GM12878 (cell line): ENCODE measurements at regions not wholly inside any gene's neighbourhood (a gene's known extent, or its start where the extent isn't known, plus 50 kb on each side); places are given as distances from the start of the nearest gene placed in this dataset.
A peak's percentile ranks its signal among the peaks of the same experiment; 100 is the strongest.

ENCODE experiments used
- ATAC-seq: fragments of 200-7000 bp; cut with Tn5 transposase; 3 replicates; pipeline ENCODE4 v1.9.1; 2020; ENCODE audit warnings: mild to moderate bottlenecking, moderate library complexity
- BruUV-seq: library from RNA; stranded (reverse); fragments of 400-500 nt; replicated peaks from 2 replicates; lab custom pipeline; 2021; lab: Mats Ljungman, UMichigan
- CTCF ChIA-PET: fragments of 300-600 bp; sonication (Branson Sonifier 250); formaldehyde crosslinking; extraction: SDS; loops from one replicate; lab custom pipeline; 2021; ENCODE audit warnings: inconsistent platforms; lab: Yijun Ruan, JAX
- POLR2A ChIA-PET: fragments of 350-600 bp; formaldehyde crosslinking; extraction: SDS; loops from one replicate; lab custom pipeline; 2021; ENCODE audit warnings: inconsistent platforms; lab: Charles Lee
- RAD21 ChIA-PET: fragments of 300-600 bp; sonication (Branson Sonifier 250); formaldehyde crosslinking; loops from one replicate; lab custom pipeline; 2023; ENCODE audit warnings: antibody characterized with exemption; ENCODE audit not compliant: unreplicated experiment; lab: Charles Lee
- SMC1A ChIA-PET: fragments of 300-600 bp; sonication (Branson Sonifier 250); formaldehyde crosslinking; loops from one replicate; lab custom pipeline; 2023; ENCODE audit not compliant: unreplicated experiment, uncharacterized antibody; lab: Charles Lee
- DNase-seq: peaks from one replicate; pipeline ENCODE4 v3.0.0-alpha.2; 2011; ENCODE audit warnings: low read depth, low spot score
- FAIRE-seq: peaks from 3 replicates; lab custom pipeline; 2011; peaks lifted over from hg19 to GRCh38; lab: Jason Lieb, UNC
- H2AFZ ChIP-seq: 2 replicates; pipeline ENCODE4 v1.6.0; 2011; ENCODE audit warnings: low read depth, low read length, control low read depth; ENCODE audit not compliant: control insufficient read depth
- H3K27ac ChIP-seq: 2 replicates; pipeline ENCODE4 v1.5.1; 2011; ENCODE audit warnings: control low read depth; ENCODE audit not compliant: control insufficient read depth, insufficient read depth
- H3K27me3 ChIP-seq, 2 experiments: replicated peaks in 1 of 2; 2 replicates each; pipeline versions ENCODE4 v1.6.0 to v1.6.1; 2011; ENCODE audit warnings: low read length in 1 of 2; ENCODE audit not compliant: control insufficient read depth in 2 of 2, insufficient read depth in 2 of 2
- H3K36me3 ChIP-seq, 2 experiments: 2 replicates each; pipeline ENCODE4 v1.5.1; 2011; ENCODE audit warnings: low read length in 1 of 2; ENCODE audit not compliant: control insufficient read depth in 2 of 2, insufficient read depth in 2 of 2
- H3K4me1 ChIP-seq: 2 replicates; pipeline ENCODE4 v1.6.1; 2011; ENCODE audit warnings: mild to moderate bottlenecking, low read length, moderate library complexity, mixed read lengths; ENCODE audit not compliant: control insufficient read depth, insufficient read depth
- H3K4me2 ChIP-seq: 2 replicates; pipeline ENCODE4 v1.6.0; 2011; ENCODE audit warnings: control low read depth; ENCODE audit not compliant: control insufficient read depth, insufficient read depth
- H3K4me3 ChIP-seq: fragments of 200-600 bp; sonication (generic); 2 replicates; pipeline ENCODE4 v1.5.1; 2016
- H3K79me2 ChIP-seq: 2 replicates; pipeline ENCODE4 v1.6.0; 2011; ENCODE audit warnings: low read length; ENCODE audit not compliant: control insufficient read depth, insufficient read depth
- H3K9ac ChIP-seq: 2 replicates; pipeline ENCODE4 v1.8.0; 2011; ENCODE audit warnings: low read length, control low read depth, mixed read lengths; ENCODE audit not compliant: control insufficient read depth, insufficient read depth
- H3K9me3 ChIP-seq: replicated peaks from 3 replicates; pipeline ENCODE4 v1.5.1; 2011; ENCODE audit warnings: mild to moderate bottlenecking, low read length; ENCODE audit not compliant: control insufficient read depth, insufficient read depth
- H4K20me1 ChIP-seq: 2 replicates; pipeline ENCODE4 v1.6.0; 2011; ENCODE audit not compliant: control insufficient read depth, insufficient read depth
- ASH2L ChIP-seq: fragments of 300-600, 200-600 bp; sonication (generic); IDR thresholded peaks from 2 replicates; pipeline ENCODE4 v1.6.1; 2017; ENCODE audit warnings: low read depth, mild to moderate bottlenecking, borderline replicate concordance
- BRCA1 ChIP-seq: IDR thresholded peaks from 2 replicates; pipeline ENCODE4 v1.6.1; 2011; ENCODE audit warnings: low read depth, low read length, improper control_type of control experiment
- CEBPB ChIP-seq, 2 experiments: fragments of 150-350 bp in 1 of 2; IDR thresholded peaks; 2 replicates each; pipeline ENCODE4 v1.6.1; 2012 to 2014; ENCODE audit warnings: low read depth in 2 of 2, low read length in 2 of 2, borderline replicate concordance in 1 of 2, inconsistent platforms in 1 of 2
- CHD1 ChIP-seq: IDR thresholded peaks from 2 replicates; pipeline ENCODE4 v1.6.1; 2012; ENCODE audit warnings: low read depth, low read length, improper control_type of control experiment
- EP300 ChIP-seq, 2 experiments: fragments of 150-350 bp in 1 of 2; IDR thresholded peaks; 2 replicates each; pipeline ENCODE4 v1.6.1; 2011 to 2012; ENCODE audit warnings: low read depth in 2 of 2, low read length in 2 of 2, borderline replicate concordance in 1 of 2, improper control_type of control experiment in 1 of 2, inconsistent platforms in 1 of 2; ENCODE audit not compliant: control insufficient read depth in 1 of 2
- IRF5 ChIP-seq: fragments of 450-650 bp; IDR thresholded peaks from 2 replicates; pipeline ENCODE4 v1.6.1; 2017; ENCODE audit warnings: borderline replicate concordance
- MYC ChIP-seq: IDR thresholded peaks from 2 replicates; pipeline ENCODE4 v1.6.1; 2011; ENCODE audit warnings: mild to moderate bottlenecking, low read length, moderate library complexity, inconsistent platforms; ENCODE audit not compliant: insufficient read depth, insufficient replicate concordance, insufficient read length, severe bottlenecking
- NRF1 ChIP-seq: conservative IDR thresholded peaks from 2 replicates; pipeline ENCODE4 v1.6.1; 2011; ENCODE audit warnings: mild to moderate bottlenecking, low read depth, low read length, improper control_type of control experiment
- PAX5 ChIP-seq: IDR thresholded peaks from 2 replicates; pipeline ENCODE4 v1.6.1; 2011; ENCODE audit warnings: low read depth, low read length, borderline replicate concordance
- PBX3 ChIP-seq: IDR thresholded peaks from 2 replicates; pipeline ENCODE4 v1.6.1; 2011; ENCODE audit warnings: mild to moderate bottlenecking, low read depth, low read length, moderate library complexity; ENCODE audit not compliant: insufficient replicate concordance
- RELA ChIP-seq: fragments of 450-650 bp; IDR thresholded peaks from 2 replicates; pipeline ENCODE4 v1.8.0; 2014; ENCODE audit warnings: borderline replicate concordance; ENCODE audit not compliant: partially characterized antibody
- RFX5 ChIP-seq: IDR thresholded peaks from 2 replicates; pipeline ENCODE4 v1.6.1; 2011; ENCODE audit warnings: low read depth, low read length, improper control_type of control experiment
- SIX5 ChIP-seq: IDR thresholded peaks from 2 replicates; pipeline ENCODE4 v1.6.1; 2011; ENCODE audit warnings: mild to moderate bottlenecking, low read depth, low read length, moderate library complexity; ENCODE audit not compliant: severe bottlenecking
- SMARCA5 ChIP-seq: fragments of 450-650 bp; IDR thresholded peaks from 2 replicates; pipeline ENCODE4 v1.6.1; 2017; ENCODE audit warnings: mild to moderate bottlenecking
- SPI1 ChIP-seq: IDR thresholded peaks from 2 replicates; pipeline ENCODE4 v1.6.1; 2011; ENCODE audit warnings: low read depth, mild to moderate bottlenecking, low read length, moderate library complexity, borderline replicate concordance; ENCODE audit not compliant: insufficient read depth
- STAT1 ChIP-seq: fragments of 450-650 bp; conservative IDR thresholded peaks from 2 replicates; pipeline ENCODE4 v1.6.1; 2014; ENCODE audit warnings: antibody characterized with exemption, mild to moderate bottlenecking
- TARDBP ChIP-seq: IDR thresholded peaks from 2 replicates; pipeline ENCODE4 v1.6.1; 2016; ENCODE audit warnings: borderline replicate concordance
- ZNF384 ChIP-seq: IDR thresholded peaks from 2 replicates; pipeline ENCODE4 v1.6.1; 2012; ENCODE audit warnings: low read depth, mild to moderate bottlenecking, low read length, improper control_type of control experiment, borderline replicate concordance
- WGBS: methylation state at CpG from one replicate; pipeline ENCODE4 v1.1.6; 2016; ENCODE audit warnings: low lambda C conversion rate; ENCODE audit not compliant: insufficient replicate concordance, insufficient coverage; ENCODE audit errors: missing lambda C conversion rate; 5-methylcytosine and 5-hydroxymethylcytosine counted together
- in situ Hi-C: fragments of 300-500 bp; cut with MboI; formaldehyde crosslinking; loops from 9 replicates; pipeline ENCODE4 v1.14.3; 2018; ENCODE audit warnings: mixed read lengths
- intact Hi-C: fragments of 100-400 bp; cut with micrococcal nuclease; formaldehyde crosslinking; loops from one replicate; pipeline ENCODE4 v1.14.2; 2022; ENCODE audit not compliant: unreplicated experiment

GRCh38 chr13:86725105-86725504 lies 925.9 kb upstream of the SLITRK6 start:
- ChIA-PET SMC1A (interaction anchor here (1.1 kb wide), 1 partner anchor 11 kb away, joined by 5 read pairs; no protein-coding TSS in a partner anchor), CTCF (interaction anchor here (1.1 kb wide), 1 partner anchor 158 kb away, joined by 3 read pairs; no protein-coding TSS in a partner anchor), POLR2A (no interaction called here), RAD21 (no interaction called here)
- Histone ChIP-seq H2AFZ (no peak overlapping the region), H3K27me3 (no peaks in the 10 kb centered on the region), H3K27ac (no peak overlapping the region), H3K79me2 (no peaks in the 10 kb centered on the region), H3K36me3 (no peaks in the 10 kb centered on the region), H3K4me2 (no peak overlapping the region), H3K4me1 (no peaks in the 10 kb centered on the region), H4K20me1 (no peaks in the 10 kb centered on the region), H3K9me3 (no peaks in the 10 kb centered on the region), H3K9ac (no peak overlapping the region), H3K4me3 (no peak overlapping the region)
- BruUV-seq, result no TSS peak
- FAIRE-seq (no peak), ATAC-seq (peak; percentile 45; the same call in 2 of the 3 replicates), DNase-seq (no peak)
- TF ChIP-seq NRF1 (no peak), SPI1 (no peak), CEBPB (IDR thresholded peaks at IDR 0.05; ENCODE audit: borderline replicate concordance in 1 of 2, low read depth in 2 of 2, low read length in 2 of 2) (no peak), PBX3 (no peak), MYC (no peak), RELA (no peak), STAT1 (no peak), CHD1 (no peak), ASH2L (no peak), BRCA1 (no peak), PAX5 (no peak), IRF5 (no peak), SMARCA5 (no peak), TARDBP (no peak), EP300 (IDR thresholded peaks at IDR 0.05; ENCODE audit: borderline replicate concordance in 1 of 2, control insufficient read depth in 1 of 2, low read depth in 2 of 2, low read length in 2 of 2) (no peak), SIX5 (no peak), ZNF384 (no peak), RFX5 (no peak)
- in situ Hi-C loops (no loop called here), intact Hi-C loops (no loop called here)
- WGBS, result 0% methylated on average over 3 of the region's 3 CpGs
